ENCODE measurements at regions not wholly inside any gene's neighbourhood (a gene's known extent, or its start where the extent isn't known, plus 50 kb on each side); places are given as distances from the start of the nearest gene placed in this dataset.
"Not testable (repeated sequence)": the region's sequence is repeated elsewhere in the genome, so short reads cannot be mapped to it uniquely, and the experiment has no call there.

- no peak for DNase-seq (ENCODE audit: low read depth)
- Histone ChIP-seq H3K36me3 (ENCODE audit: control insufficient read depth, insufficient read depth, low read length) (no peaks in the 10 kb centered on the region), H3K27me3 (ENCODE audit: control insufficient read depth, insufficient read depth, low read length) (no peaks in the 10 kb centered on the region), H3K4me3 (ENCODE audit: low read depth, low read length) (no peak overlapping the region)
- TF ChIP-seq, protein P1, sequence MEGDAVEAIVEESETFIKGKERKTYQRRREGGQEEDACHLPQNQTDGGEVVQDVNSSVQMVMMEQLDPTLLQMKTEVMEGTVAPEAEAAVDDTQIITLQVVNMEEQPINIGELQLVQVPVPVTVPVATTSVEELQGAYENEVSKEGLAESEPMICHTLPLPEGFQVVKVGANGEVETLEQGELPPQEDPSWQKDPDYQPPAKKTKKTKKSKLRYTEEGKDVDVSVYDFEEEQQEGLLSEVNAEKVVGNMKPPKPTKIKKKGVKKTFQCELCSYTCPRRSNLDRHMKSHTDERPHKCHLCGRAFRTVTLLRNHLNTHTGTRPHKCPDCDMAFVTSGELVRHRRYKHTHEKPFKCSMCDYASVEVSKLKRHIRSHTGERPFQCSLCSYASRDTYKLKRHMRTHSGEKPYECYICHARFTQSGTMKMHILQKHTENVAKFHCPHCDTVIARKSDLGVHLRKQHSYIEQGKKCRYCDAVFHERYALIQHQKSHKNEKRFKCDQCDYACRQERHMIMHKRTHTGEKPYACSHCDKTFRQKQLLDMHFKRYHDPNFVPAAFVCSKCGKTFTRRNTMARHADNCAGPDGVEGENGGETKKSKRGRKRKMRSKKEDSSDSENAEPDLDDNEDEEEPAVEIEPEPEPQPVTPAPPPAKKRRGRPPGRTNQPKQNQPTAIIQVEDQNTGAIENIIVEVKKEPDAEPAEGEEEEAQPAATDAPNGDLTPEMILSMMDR (IDR thresholded peaks at IDR 0.05; ENCODE audit: insufficient read depth, low read length, severe bottlenecking), result no peak
- FAIRE-seq, result no peak
Measured at GRCh38 chr1:173257805-173258204, 50.7 kb upstream of the TNFSF4 start.

DNA sequence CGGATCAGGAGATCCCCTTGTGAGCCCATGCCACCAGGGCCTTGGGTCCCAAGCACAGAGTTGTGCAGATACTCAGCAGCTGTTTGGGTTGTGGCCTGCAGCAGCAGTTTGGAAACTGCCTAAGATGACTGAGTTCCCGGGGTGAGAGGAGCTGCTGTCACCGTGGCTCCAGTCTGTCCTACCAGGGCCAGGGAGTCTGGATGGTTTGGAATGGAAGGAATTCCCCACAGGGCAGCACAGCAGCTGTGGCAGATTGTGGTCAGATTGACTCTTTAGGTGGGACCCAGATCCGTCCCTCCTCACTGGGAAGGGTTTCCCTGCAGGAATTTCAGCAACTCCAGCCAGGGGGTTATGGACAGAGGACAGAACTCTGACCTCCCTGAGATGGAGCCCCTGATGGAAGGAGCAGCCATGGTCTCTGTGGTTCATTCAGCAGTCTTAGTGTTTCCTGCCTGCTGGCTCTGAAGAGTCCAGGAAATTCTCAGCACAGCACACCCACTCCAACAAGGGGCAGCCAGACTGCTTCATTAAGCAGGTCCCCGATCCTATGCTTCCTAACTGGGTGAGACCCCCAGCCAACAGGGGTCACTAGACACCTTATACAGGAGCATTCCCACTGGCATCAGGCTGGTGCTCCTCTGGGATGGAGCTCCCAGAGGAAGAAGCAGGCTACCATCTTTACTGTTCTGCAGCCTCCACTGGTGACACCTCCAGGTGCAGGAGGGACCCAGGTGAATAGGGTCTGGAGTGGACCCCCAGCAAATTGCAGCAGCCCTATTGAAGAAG lies 51.5 kb upstream of the TNFSF4 start:
- DNase-seq (ENCODE audit: low read depth) (no peak), FAIRE-seq (peak; percentile 13)
- H3K36me3 ChIP-seq (ENCODE audit: control insufficient read depth, insufficient read depth, low read length), result no peaks in the 10 kb centered on the region
- TF ChIP-seq, protein P1 (IDR thresholded peaks at IDR 0.05; ENCODE audit: insufficient read depth, low read length, severe bottlenecking), result no peak
- no peaks in the 10 kb centered on the region for H3K27me3 ChIP-seq (ENCODE audit: control insufficient read depth, insufficient read depth, low read length)
- no peak overlapping the region for H3K4me3 ChIP-seq (ENCODE audit: low read depth, low read length)

DNA sequence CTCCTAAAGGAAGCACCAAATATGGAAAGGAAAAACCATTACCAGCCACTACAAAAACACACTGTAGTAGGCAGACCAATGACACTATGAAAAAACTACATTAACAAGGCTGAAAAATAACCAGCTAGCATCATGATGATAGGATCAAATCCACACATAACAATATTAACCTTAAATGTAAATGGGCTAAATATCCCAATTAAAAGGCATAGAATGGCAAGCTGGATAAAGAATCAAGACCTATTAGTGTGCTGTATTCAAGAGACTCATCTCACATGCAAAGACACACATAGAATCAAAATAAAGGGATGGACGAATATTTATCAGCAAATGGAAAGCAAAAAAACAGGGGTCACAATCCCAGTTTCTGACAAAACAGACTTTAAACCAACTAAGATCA lies 53.2 kb upstream of the TNFSF4 start:
- not testable (repeated sequence) for H3K36me3 ChIP-seq (ENCODE audit: control insufficient read depth, insufficient read depth, low read length); DNase-seq (ENCODE audit: low read depth); H3K4me3 ChIP-seq (ENCODE audit: low read depth, low read length); H3K27me3 ChIP-seq (ENCODE audit: control insufficient read depth, insufficient read depth, low read length); FAIRE-seq

- H3K36me3 ChIP-seq (ENCODE audit: control insufficient read depth, insufficient read depth, low read length), result no peaks in the 10 kb centered on the region
- FAIRE-seq, result no peak
- H3K27me3 ChIP-seq (ENCODE audit: control insufficient read depth, insufficient read depth, low read length), result no peaks in the 10 kb centered on the region
- no peak for DNase-seq (ENCODE audit: low read depth)
- TF ChIP-seq, protein P1 (IDR thresholded peaks at IDR 0.05; ENCODE audit: insufficient read depth, low read length, severe bottlenecking), result no peak
- no peak overlapping the region for H3K4me3 ChIP-seq (ENCODE audit: low read depth, low read length)
Measured at GRCh38 chr1:173266841-173267240, 59.7 kb upstream of the TNFSF4 start.

DNA sequence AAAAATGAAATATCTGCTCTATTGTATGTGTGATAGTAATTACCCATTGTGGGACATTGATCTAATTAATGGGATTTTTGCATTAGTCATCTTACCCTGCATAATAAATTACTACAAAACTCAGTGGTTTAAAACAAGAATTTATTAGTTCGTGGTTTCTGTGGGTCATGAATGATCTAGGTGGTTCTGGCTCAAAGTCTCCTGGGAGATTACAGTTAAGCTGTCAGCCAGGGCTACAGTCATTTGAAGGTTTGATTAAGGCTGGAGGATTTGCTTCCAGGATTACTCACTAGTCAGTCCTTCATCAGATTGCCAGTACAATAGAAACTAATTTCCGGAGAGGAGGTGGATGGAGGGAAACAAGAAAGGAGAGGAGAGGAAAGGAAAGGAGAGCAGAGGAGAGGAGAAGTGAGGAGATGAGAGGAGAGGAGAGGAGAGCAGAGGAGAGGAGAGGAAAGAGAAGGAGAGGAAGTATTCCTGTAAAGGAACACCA lies 60.4 kb upstream of the TNFSF4 start:
- peak; percentile 25 for DNase-seq (ENCODE audit: low read depth)
- TF ChIP-seq, protein P1 (IDR thresholded peaks at IDR 0.05; ENCODE audit: insufficient read depth, low read length, severe bottlenecking), result no peak
- no peak for FAIRE-seq
- Histone ChIP-seq H3K36me3 (ENCODE audit: control insufficient read depth, insufficient read depth, low read length) (no peaks in the 10 kb centered on the region), H3K4me3 (ENCODE audit: low read depth, low read length) (no peak overlapping the region), H3K27me3 (ENCODE audit: control insufficient read depth, insufficient read depth, low read length) (no peaks in the 10 kb centered on the region)

- Histone ChIP-seq H3K4me3 (ENCODE audit: low read depth, low read length) (no peak overlapping the region), H3K36me3 (ENCODE audit: control insufficient read depth, insufficient read depth, low read length) (no peaks in the 10 kb centered on the region), H3K27me3 (ENCODE audit: control insufficient read depth, insufficient read depth, low read length) (no peaks in the 10 kb centered on the region)
- TF ChIP-seq, protein P1 (IDR thresholded peaks at IDR 0.05; ENCODE audit: insufficient read depth, low read length, severe bottlenecking), result no peak
- no peak for FAIRE-seq
- no peak for DNase-seq (ENCODE audit: low read depth)
Measured at GRCh38 chr1:173268261-173268660, 61.1 kb upstream of the TNFSF4 start.

Measured in bronchial epithelial cell (primary cell).